Dermis microvascular lymphatic vessel endothelial cell (primary cell): ENCODE measurements at regions not wholly inside any gene's neighbourhood (a gene's known extent, or its start where the extent isn't known, plus 50 kb on each side); places are given as distances from the start of the nearest gene placed in this dataset.
"Not testable (repeated sequence)": the region's sequence is repeated elsewhere in the genome, so short reads cannot be mapped to it uniquely, and the experiment has no call there.

Experiments used
- DNase-seq, 2 donors: peaks; one replicate each; pipeline versions ENCODE4 v3.0.0 to v3.0.0-alpha.2; 2010; ENCODE audit warnings: low read depth in 2 of 2

DNA sequence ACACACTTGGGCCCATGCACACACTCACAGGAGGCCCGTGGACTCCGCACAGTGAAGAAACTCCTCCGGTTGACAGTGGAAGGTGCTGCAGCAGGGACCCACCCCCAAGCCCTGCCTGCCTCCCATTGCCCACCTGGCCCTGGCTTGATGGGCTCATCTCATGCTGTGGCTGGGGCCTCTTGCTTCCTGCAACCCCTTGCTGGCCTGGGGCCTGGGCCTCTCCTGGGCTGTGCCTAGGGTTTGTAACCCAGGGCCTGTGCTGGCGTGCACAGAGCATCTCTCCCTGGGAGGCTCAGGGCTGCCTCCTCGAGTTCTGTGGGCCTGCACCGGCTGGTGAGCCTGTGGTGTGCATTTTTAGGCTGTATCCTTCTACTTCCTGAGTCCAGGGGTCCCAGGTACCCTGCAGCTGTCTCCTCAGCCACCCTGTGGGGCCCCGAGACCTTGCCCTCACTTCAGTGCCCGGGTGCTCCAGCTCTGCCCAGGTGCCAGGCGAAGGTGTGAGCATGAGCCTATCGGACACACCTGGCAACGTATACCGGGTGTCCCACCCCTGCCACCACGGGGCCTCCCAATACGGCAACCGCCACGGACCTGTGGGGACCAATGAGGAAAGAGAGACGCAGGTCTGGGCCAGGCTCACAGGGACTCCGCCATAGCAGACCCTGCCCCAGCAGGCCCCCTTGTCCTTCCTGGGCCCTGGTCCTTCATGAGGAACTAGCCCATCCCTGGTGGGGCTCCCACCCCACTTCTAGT, 158.3 kb upstream of the POTEB2 start:
- DNase-seq, result not testable (repeated sequence)

DNA sequence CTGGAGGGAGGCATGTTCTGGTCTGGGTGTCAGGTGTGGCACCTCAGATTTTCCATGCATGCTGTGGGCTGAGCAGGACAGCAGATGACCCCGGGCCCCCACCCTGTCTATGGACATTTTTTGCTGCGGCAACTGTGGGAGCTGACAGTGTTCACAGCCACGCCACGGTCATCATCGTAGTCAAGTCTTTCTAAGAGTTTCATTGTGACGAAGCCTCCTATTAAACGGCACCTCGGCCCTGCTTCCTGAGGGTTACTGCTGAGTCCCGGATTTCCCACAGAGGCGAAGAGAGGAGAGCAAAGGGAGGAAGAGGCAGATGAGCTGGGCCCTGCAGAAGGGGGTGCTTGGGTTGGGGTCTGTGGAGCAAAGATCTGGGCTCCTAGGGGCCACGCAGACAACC, 152.1 kb upstream of the POTEB2 start:
- DNase-seq, result not testable (repeated sequence)

DNA sequence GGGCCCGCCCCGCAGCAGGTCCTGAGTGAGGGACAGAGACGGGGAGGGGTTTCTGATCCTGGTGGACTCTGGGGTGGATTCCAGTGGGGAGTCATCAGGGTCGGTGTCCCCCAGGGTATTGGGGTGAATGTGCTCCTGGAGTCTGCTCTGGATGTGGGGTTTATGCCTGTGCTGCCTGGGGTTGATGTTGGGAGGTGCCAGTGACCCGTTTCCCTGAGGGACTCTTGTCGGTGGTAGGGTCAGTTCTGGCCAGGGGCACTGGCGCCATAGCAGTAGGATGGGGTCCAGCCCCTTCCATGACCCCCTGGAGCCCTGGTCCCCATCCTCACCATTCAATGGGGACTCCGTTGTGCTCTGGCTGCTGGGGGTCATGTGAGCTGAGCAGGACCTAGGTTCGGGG, 151.2 kb upstream of the POTEB2 start:
- DNase-seq, result not testable (repeated sequence)

DNA sequence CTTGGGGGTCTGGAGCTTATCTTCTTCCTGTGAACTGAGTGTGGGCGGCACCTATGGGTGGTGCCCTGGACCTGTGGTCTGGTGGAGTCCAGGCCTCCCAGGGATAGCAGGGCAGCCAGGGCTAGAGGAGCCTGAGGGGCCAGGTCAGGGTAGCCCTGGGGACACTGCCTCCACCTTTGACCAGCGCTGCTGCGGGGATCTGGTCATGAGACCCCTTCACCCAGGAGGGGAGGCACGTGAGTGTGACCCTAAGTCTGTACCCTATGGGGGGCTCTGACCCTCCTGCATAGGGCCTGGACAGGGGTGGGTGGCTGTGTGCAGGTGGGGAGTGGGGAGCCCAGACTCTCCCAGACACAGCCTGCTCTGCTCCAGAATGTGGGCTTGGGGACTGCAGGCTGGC, 150.5 kb upstream of the POTEB2 start:
- not testable (repeated sequence) for DNase-seq

DNA sequence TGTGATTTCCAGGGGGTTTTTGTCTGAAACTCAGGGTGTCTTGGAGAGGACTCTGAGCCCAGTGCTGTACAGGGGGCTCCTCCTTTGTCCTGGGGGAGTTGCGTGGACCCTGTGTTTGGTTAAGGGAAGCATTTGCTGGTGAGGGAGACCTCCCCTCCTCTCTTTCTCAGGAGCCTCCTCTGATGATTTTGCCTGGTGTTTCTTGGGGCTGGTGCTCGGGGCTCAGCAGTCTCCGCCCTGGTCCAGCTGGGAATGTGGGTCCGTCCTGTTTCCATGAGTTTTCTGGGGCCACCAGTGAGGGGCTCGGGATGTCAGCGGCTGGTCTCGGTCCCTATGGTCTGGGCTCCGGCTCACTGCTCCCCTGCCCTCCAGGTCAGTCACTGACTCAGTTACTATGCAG, 149.1 kb upstream of the POTEB2 start:
- not testable (repeated sequence) for DNase-seq

DNA sequence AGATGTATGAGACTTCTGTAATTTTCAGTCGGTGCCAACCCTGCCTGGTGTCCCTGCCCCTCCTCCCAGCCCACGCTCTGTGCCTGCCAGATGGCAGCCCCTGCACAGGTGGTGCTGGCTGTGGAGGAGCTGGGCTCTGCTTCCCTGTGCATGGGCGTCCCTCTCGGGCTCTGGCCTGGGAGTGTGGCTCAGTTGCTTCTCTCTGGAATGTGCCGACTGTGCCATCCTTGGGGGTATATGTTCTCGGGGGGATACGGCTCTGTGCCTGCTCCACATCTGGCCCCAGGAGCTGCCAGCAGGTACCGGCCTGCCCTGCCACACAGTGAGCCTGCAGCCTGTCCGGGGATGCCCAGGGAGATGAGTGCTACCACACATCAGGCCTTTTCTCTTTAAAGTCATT, 147.2 kb upstream of the POTEB2 start:
- not testable (repeated sequence) for DNase-seq

DNA sequence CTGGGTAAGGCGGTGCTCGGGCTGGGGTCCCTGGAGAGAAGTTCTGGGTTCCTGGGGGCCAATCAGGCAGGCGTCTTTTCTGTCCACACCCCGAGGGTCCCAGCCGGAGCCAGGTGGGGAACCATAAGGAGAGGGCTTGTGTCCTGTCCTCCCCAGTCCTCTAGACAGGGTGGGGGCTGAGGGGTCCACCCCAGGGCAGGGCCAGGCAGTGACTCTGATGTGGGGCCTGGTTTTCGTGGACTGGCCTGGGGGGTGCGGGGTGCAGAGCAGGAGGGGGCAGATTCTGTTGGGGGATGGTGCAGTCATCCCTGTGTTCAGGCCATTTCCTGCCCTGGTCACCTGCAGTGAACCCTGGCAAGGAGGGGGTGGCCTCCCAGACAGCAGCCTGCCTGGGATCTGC, 143.5 kb upstream of the POTEB2 start:
- not testable (repeated sequence) for DNase-seq

DNA sequence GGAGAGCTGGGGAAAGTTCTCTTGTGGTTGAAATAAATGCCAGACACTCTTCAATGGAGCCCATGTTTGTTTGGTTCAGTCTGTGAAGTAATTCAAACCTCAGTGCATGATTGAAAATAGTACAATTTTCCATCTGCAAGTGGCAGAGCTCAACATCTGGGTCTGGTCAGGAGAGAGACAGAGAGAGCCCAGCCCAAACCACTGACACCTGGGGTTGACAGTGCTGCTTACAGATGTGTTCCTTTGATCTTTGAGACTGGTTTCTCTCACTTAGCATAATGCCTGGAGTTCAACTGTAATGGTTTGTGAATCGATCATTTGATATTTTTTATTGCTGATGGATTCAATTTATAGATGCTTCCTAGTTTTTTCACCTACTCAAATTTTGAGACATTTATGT, 137.3 kb upstream of the POTEB2 start:
- DNase-seq, result not testable (repeated sequence)

DNA sequence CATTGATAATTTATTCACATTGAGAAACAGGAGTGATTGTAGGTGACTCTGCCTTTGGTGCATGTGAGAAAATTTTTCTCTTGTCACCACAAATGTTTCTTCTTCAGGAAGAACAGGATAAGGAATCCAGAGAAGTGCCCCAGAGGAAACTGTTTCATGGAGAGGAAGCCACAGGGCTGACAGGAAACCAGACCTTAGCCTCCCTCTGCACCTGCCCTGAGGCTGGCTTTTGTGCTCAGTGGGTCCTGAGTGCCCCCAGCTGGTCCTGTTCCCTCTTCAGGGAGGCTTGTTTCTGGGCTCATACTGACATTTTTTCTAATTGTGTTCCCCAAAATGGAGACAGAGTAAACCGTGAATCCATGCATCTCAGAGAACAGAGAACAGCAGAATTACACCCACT, 135.8 kb upstream of the POTEB2 start:
- DNase-seq, result not testable (repeated sequence)

DNA sequence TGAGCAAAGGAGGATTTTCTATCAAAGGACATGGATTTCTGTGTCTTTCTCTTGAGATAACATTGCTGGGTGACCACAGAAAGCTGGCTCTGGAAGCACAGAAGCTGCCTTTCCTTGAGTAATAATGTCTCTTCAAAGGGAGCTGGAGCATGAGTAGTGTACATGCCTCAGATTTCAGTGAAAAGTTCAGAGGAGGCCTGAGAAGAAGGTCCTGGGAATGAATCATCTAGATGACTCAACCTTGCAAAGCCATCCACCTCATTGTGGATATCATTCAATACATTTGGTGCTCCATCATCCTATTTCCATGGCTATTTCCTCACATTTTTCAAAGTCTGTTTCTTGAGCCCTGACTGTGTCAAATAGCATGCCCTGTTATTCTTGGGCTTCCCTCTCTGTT, 125.6 kb upstream of the POTEB2 start:
- not testable (repeated sequence) for DNase-seq

DNA sequence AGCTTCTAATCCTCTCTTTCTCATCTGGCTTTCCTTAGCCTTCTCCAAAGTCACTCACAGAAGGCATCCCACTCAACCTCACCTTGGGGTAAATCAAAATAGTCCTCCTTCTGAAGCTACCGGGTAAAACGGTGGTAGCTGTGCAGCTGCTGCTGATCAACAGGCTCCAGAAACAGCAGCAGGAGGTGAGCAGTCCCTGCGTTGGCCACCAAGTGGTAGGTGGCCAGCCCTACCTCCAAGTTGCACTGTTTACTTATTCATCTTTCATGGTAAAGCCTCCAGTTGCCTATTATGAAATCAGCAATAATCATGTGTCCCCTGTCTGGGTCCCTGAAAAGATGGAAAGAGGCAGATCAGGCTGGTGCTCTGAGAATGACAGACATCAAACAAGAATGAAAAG, 125.1 kb upstream of the POTEB2 start:
- DNase-seq, result not testable (repeated sequence)

DNA sequence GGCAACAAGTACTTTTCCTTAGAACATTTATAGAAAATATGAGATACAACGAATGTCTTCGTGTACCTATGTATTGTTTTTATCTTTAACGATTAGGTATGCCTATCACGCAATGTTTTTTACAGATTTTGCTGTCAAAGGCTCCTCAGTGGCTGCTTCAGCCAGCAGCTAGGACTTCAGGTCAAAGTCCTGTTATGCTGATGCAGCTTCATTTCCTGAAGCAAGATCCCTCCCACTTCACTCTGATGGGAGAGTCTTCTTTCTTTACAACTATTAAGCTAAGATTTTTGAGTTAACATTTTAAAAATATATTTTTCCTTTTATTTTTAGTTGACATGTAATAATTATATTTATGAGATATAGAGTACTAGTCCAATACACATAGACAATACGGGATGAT, 120.7 kb upstream of the POTEB2 start:
- not testable (repeated sequence) for DNase-seq

DNA sequence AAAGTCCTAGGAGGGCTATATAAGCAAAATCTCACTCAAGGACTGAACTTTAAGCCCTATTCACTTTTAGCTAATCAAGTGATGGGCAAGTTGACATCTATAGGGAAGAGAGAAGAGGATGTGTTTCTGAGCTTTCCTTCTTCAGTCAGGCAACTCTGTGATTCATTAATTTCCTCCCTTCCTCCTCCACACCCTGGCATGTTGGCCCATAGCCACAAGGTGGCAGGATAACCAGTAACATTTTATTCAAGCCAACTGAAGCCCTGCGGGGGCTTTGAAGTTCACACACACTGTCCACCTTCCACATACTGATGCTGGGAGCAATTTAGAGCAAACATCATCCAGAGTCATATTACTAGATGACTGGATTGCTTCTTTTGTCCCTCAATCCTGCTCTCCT, 111.9 kb upstream of the POTEB2 start:
- not testable (repeated sequence) for DNase-seq

DNA sequence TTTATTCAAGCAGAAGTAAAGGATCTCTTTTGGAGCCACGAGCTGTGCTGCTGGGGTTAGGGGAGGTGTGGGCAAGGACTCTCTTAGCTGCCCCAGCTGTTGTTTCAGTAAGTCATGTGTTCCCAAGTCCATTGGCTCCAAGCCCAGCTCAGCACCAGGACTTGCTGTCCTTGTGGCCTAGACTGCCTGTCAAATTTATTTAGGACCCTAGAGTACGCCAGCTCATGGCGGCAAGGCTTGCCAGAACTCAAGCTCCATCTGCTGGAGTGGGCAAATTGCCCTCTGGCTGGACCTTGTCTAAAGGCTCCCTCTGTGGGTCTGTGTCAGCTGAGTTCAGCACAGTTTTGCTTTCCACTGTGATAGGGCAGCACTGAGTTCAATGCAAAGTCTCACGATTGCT, 106.6 kb upstream of the POTEB2 start:
- DNase-seq, result not testable (repeated sequence)

DNA sequence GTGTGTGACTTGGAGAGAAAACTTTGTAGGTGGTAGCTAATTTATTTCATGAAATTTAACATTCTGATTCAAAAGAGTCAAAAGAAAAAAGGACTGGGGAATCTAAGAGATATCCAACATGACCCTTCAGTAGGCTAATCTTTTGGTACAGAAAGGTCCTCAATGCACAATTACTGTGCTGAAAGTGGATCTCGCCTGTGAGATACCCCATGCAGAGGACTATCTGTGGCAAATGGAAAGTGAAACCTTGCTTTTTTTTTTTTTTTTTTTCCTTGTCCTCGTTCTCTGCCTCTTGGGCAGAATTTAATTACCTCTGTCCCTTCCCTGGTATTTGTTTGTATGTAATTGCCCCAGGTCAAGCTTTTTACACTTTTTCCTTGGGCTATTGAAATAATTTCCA, 93.2 kb upstream of the POTEB2 start:
- DNase-seq, result not testable (repeated sequence)

DNA sequence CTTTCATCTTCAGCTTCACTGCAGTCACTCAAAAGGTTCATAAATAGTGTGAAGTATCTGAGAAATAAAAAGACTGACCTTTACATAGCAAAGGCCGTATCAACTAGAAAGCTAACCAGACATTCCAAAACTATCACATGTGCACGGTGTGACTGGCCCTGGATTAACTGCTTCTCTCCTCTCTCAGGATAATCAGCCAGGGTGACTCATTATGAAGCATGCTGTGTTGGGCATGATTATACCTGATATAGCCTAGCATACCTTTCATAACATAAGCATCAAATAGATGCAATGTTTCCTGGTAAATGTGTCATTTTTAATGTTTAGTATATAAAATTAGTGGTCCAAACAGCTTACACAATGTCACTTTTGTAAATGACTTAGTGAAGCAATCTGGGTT, 63.2 kb upstream of the POTEB2 start:
- not testable (repeated sequence) for DNase-seq
